MM.1S (cell line): ENCODE measurements at regions not wholly inside any gene's neighbourhood (a gene's known extent, or its start where the extent isn't known, plus 50 kb on each side); places are given as distances from the start of the nearest gene placed in this dataset.

Source experiments
- DNase-seq: peaks from one replicate; pipeline ENCODE4 v3.0.0-alpha.2; 2015
- H2AFZ ChIP-seq: fragments of 300-600 bp; sonication (generic); 2 replicates; pipeline ENCODE4 v1.6.0; 2016; ENCODE audit warnings: antibody characterized with exemption, low read length
- H3F3A ChIP-seq: fragments of 300-600 bp; sonication (generic); 2 replicates; pipeline ENCODE4 v1.6.1; 2016; ENCODE audit warnings: mild to moderate bottlenecking, antibody characterized with exemption, low read length, moderate library complexity, mixed read lengths; ENCODE audit not compliant: insufficient read depth
- H3K27ac ChIP-seq: fragments of 300-600 bp; sonication (generic); 2 replicates; pipeline ENCODE4 v1.5.1; 2016; ENCODE audit warnings: mild to moderate bottlenecking, low read length
- H3K27me3 ChIP-seq: fragments of 300-600 bp; sonication (generic); replicated peaks from 2 replicates; pipeline ENCODE4 v1.6.0; 2016; ENCODE audit warnings: low read length; ENCODE audit not compliant: insufficient read depth
- H3K36me3 ChIP-seq: fragments of 300-600 bp; sonication (generic); replicated peaks from 2 replicates; pipeline ENCODE4 v1.6.1; 2016; ENCODE audit warnings: mild to moderate bottlenecking, low read length, mixed read lengths; ENCODE audit not compliant: insufficient read depth
- H3K4me1 ChIP-seq: fragments of 300-600 bp; sonication (generic); 2 replicates; pipeline ENCODE4 v1.6.1; 2016; ENCODE audit warnings: low read length, mixed read lengths
- H3K4me2 ChIP-seq: fragments of 300-600 bp; sonication (generic); 2 replicates; pipeline ENCODE4 v1.6.0; 2016; ENCODE audit warnings: low read depth, low read length
- H3K4me3 ChIP-seq: fragments of 300-600 bp; sonication (generic); 2 replicates; pipeline ENCODE4 v1.5.1; 2016; ENCODE audit warnings: low read length, mixed read lengths
- H3K79me2 ChIP-seq: fragments of 300-600 bp; sonication (generic); 2 replicates; pipeline ENCODE4 v1.6.1; 2016; ENCODE audit warnings: mixed run types, low read length, mixed read lengths
- H3K9ac ChIP-seq: fragments of 300-600 bp; sonication (generic); 2 replicates; pipeline ENCODE4 v1.6.1; 2016; ENCODE audit warnings: low read length, mixed read lengths
- H3K9me2 ChIP-seq: fragments of 300-600 bp; sonication (generic); replicated peaks from 2 replicates; pipeline ENCODE4 v1.6.1; 2016; ENCODE audit warnings: mild to moderate bottlenecking, low read length, mixed read lengths; ENCODE audit not compliant: insufficient read depth
- H3K9me3 ChIP-seq: fragments of 300-600 bp; sonication (generic); replicated peaks from 2 replicates; pipeline ENCODE4 v1.6.1; 2016; ENCODE audit warnings: mild to moderate bottlenecking, low read length, mixed read lengths; ENCODE audit not compliant: insufficient read depth
- H4K20me1 ChIP-seq: fragments of 300-600 bp; sonication (generic); 2 replicates; pipeline ENCODE4 v1.6.1; 2016; ENCODE audit warnings: mild to moderate bottlenecking, low read length, moderate library complexity, mixed read lengths; ENCODE audit not compliant: insufficient read depth
- CTCF ChIP-seq: fragments of 300-600 bp; sonication (generic); IDR thresholded peaks from 2 replicates; pipeline ENCODE4 v1.5.1; 2016; ENCODE audit warnings: antibody characterized with exemption, low read length, mixed read lengths
- EZH2 ChIP-seq: fragments of 300-600 bp; sonication (generic); optimal IDR thresholded peaks from 2 replicates; pipeline ENCODE3; 2017; ENCODE audit warnings: low read depth, mild to moderate bottlenecking, antibody characterized with exemption, low read length, mixed read lengths
- EZH2phosphoT487 ChIP-seq: fragments of 300-600 bp; sonication (generic); IDR thresholded peaks from 2 replicates; pipeline ENCODE4 v1.6.1; 2018; ENCODE audit warnings: antibody characterized with exemption, low read length

- Histone ChIP-seq H3K9me2 (no peaks in the 10 kb centered on the region), H3K9me3 (no peaks in the 10 kb centered on the region), H3K4me3 (no peak overlapping the region), H3K27me3 (no peaks in the 10 kb centered on the region), H3K36me3 (no peaks in the 10 kb centered on the region), H4K20me1 (no peaks in the 10 kb centered on the region), H3K79me2 (no peaks in the 10 kb centered on the region), H3F3A (no peaks in the 10 kb centered on the region), H3K4me1 (no peaks in the 10 kb centered on the region), H3K4me2 (no peak overlapping the region), H3K27ac (no peak overlapping the region), H2AFZ (no peak overlapping the region), H3K9ac (no peak overlapping the region)
- TF ChIP-seq EZH2 (no peak), CTCF (no peak), EZH2phosphoT487 (no peak)
- no peak for DNase-seq
Measured at GRCh38 chr12:107253361-107253760, 160.0 kb upstream of the CRY1 start.

GRCh38 chr12:107254258-107254856 lies 161.0 kb upstream of the CRY1 start:
- H3K4me3 ChIP-seq, result no peak overlapping the region
- H3K4me1 ChIP-seq, result no peaks in the 10 kb centered on the region
- TF ChIP-seq CTCF (no peak), EZH2 (no peak), EZH2phosphoT487 (no peak)
- no peak for DNase-seq
- H2AFZ ChIP-seq, result no peak overlapping the region
- H3K9me3 ChIP-seq, result no peaks in the 10 kb centered on the region
- no peak overlapping the region for H3K4me2 ChIP-seq
- H3K79me2 ChIP-seq, result no peaks in the 10 kb centered on the region
- no peak overlapping the region for H3K27ac ChIP-seq
- no peak overlapping the region for H3K9ac ChIP-seq
- no peaks in the 10 kb centered on the region for H3K9me2 ChIP-seq
- no peaks in the 10 kb centered on the region for H3K36me3 ChIP-seq
- H3F3A ChIP-seq, result no peaks in the 10 kb centered on the region
- no peaks in the 10 kb centered on the region for H4K20me1 ChIP-seq
- H3K27me3 ChIP-seq, result no peaks in the 10 kb centered on the region

GRCh38 chr12:107258780-107259179 lies 165.4 kb upstream of the CRY1 start:
- Histone ChIP-seq H3K27me3 (no peaks in the 10 kb centered on the region), H3K9me3 (no peaks in the 10 kb centered on the region), H2AFZ (no peak overlapping the region), H3K4me3 (no peak overlapping the region), H4K20me1 (no peaks in the 10 kb centered on the region), H3K79me2 (no peaks in the 10 kb centered on the region), H3K9ac (no peak overlapping the region), H3K4me2 (no peak overlapping the region), H3F3A (no peaks in the 10 kb centered on the region), H3K4me1 (no peaks in the 10 kb centered on the region), H3K9me2 (no peaks in the 10 kb centered on the region), H3K36me3 (no peaks in the 10 kb centered on the region), H3K27ac (no peak overlapping the region)
- TF ChIP-seq CTCF (no peak), EZH2 (no peak), EZH2phosphoT487 (no peak)
- no peak for DNase-seq

GRCh38 chr12:107263980-107264379 lies 170.6 kb upstream of the CRY1 start:
- Histone ChIP-seq H3F3A (no peaks in the 10 kb centered on the region), H3K4me2 (no peak overlapping the region), H2AFZ (no peak overlapping the region), H3K27me3 (no peaks in the 10 kb centered on the region), H3K79me2 (no peaks in the 10 kb centered on the region), H3K36me3 (no peaks in the 10 kb centered on the region), H3K27ac (no peak overlapping the region), H3K4me3 (no peak overlapping the region), H3K9me3 (no peaks in the 10 kb centered on the region), H4K20me1 (no peaks in the 10 kb centered on the region), H3K9me2 (no peaks in the 10 kb centered on the region), H3K9ac (no peak overlapping the region), H3K4me1 (no peaks in the 10 kb centered on the region)
- TF ChIP-seq EZH2phosphoT487 (no peak), EZH2 (no peak), CTCF (no peak)
- DNase-seq, result no peak
